Loucy (cell line): ENCODE measurements at regions not wholly inside any gene's neighbourhood (a gene's known extent, or its start where the extent isn't known, plus 50 kb on each side); places are given as distances from the start of the nearest gene placed in this dataset.

Source experiments
- H2AFZ ChIP-seq: fragments of 200-600 bp; sonication (generic); 2 replicates; pipeline ENCODE4 v1.6.0; 2016; ENCODE audit warnings: antibody characterized with exemption, mild to moderate bottlenecking, low read length, moderate library complexity
- H3F3A ChIP-seq: fragments of 200-600 bp; 2 replicates; pipeline ENCODE4 v1.6.0; 2016; ENCODE audit warnings: antibody characterized with exemption, low read depth, mild to moderate bottlenecking
- H3K27me3 ChIP-seq: fragments of 200-600 bp; sonication (generic); 2 replicates; pipeline ENCODE4 v1.6.1; 2014; ENCODE audit warnings: low read length, mild to moderate bottlenecking; ENCODE audit not compliant: insufficient read depth, poor library complexity, severe bottlenecking
- H3K36me3 ChIP-seq: fragments of 200-600 bp; sonication (generic); 2 replicates; pipeline ENCODE4 v1.6.1; 2016; ENCODE audit warnings: low read length; ENCODE audit not compliant: insufficient read depth
- H3K4me1 ChIP-seq: fragments of 200-600 bp; sonication (generic); 2 replicates; pipeline ENCODE4 v1.5.1; 2014; ENCODE audit warnings: low read length, mild to moderate bottlenecking; ENCODE audit not compliant: insufficient read depth, poor library complexity, severe bottlenecking
- H3K4me2 ChIP-seq: fragments of 200-600 bp; sonication (generic); 2 replicates; pipeline ENCODE4 v1.6.0; 2014; ENCODE audit warnings: antibody characterized with exemption, low read length, low read depth, mild to moderate bottlenecking; ENCODE audit not compliant: poor library complexity, severe bottlenecking
- H3K4me3 ChIP-seq: fragments of 200-600 bp; sonication (generic); 2 replicates; pipeline ENCODE4 v1.5.1; 2014; ENCODE audit warnings: low read length, mild to moderate bottlenecking, mixed read lengths; ENCODE audit not compliant: poor library complexity, severe bottlenecking
- H3K79me2 ChIP-seq: fragments of 200-600 bp; sonication (generic); 2 replicates; pipeline ENCODE4 v1.6.1; 2014; ENCODE audit warnings: low read length; ENCODE audit not compliant: insufficient read depth
- H3K9ac ChIP-seq: fragments of 200-600 bp; sonication (generic); 2 replicates; pipeline ENCODE4 v1.6.0; 2014; ENCODE audit warnings: mild to moderate bottlenecking, low read depth, low read length, moderate library complexity; ENCODE audit not compliant: poor library complexity, severe bottlenecking
- H3K9me2 ChIP-seq: fragments of 200-600 bp; sonication (generic); replicated peaks from 2 replicates; pipeline ENCODE4 v1.6.1; 2016; ENCODE audit warnings: low read depth, low read length, mixed read lengths
- H3K9me3 ChIP-seq: fragments of 200-600 bp; sonication (generic); 2 replicates; pipeline ENCODE4 v1.6.1; 2014; ENCODE audit warnings: mild to moderate bottlenecking, antibody characterized with exemption, low read length, low read depth; ENCODE audit not compliant: insufficient read depth
- H4K20me1 ChIP-seq: fragments of 200-600 bp; sonication (generic); 2 replicates; pipeline ENCODE4 v1.6.0; 2014; ENCODE audit warnings: antibody characterized with exemption, low read length, mild to moderate bottlenecking; ENCODE audit not compliant: insufficient read depth, poor library complexity, severe bottlenecking
- EZH2phosphoT487 ChIP-seq: fragments of 200-600 bp; IDR thresholded peaks from 2 replicates; pipeline ENCODE4 v1.6.1; 2018; ENCODE audit warnings: antibody characterized with exemption, mild to moderate bottlenecking, moderate library complexity, borderline replicate concordance
- TF ChIP-seq, protein P1 (sequence below): fragments of 200-600 bp; sonication (generic); conservative IDR thresholded peaks from 2 replicates; pipeline ENCODE4 v1.5.1; 2014; ENCODE audit warnings: mild to moderate bottlenecking, antibody characterized with exemption, low read length

GRCh38 chr2:200180943-200181342 lies 125.5 kb upstream of the SPATS2L start:
- no peak overlapping the region for H3K4me3 ChIP-seq
- no peaks in the 10 kb centered on the region for H3K27me3 ChIP-seq
- no peaks in the 10 kb centered on the region for H3K9me2 ChIP-seq
- no peaks in the 10 kb centered on the region for H3K4me1 ChIP-seq
- no peaks in the 10 kb centered on the region for H3K79me2 ChIP-seq
- no peak overlapping the region for H2AFZ ChIP-seq
- TF ChIP-seq, protein P1, sequence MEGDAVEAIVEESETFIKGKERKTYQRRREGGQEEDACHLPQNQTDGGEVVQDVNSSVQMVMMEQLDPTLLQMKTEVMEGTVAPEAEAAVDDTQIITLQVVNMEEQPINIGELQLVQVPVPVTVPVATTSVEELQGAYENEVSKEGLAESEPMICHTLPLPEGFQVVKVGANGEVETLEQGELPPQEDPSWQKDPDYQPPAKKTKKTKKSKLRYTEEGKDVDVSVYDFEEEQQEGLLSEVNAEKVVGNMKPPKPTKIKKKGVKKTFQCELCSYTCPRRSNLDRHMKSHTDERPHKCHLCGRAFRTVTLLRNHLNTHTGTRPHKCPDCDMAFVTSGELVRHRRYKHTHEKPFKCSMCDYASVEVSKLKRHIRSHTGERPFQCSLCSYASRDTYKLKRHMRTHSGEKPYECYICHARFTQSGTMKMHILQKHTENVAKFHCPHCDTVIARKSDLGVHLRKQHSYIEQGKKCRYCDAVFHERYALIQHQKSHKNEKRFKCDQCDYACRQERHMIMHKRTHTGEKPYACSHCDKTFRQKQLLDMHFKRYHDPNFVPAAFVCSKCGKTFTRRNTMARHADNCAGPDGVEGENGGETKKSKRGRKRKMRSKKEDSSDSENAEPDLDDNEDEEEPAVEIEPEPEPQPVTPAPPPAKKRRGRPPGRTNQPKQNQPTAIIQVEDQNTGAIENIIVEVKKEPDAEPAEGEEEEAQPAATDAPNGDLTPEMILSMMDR, result no peak
- no peak for TF ChIP-seq EZH2phosphoT487
- H3K9ac ChIP-seq, result no peak overlapping the region
- H4K20me1 ChIP-seq, result no peaks in the 10 kb centered on the region
- no peaks in the 10 kb centered on the region for H3K9me3 ChIP-seq
- H3K36me3 ChIP-seq, result no peaks in the 10 kb centered on the region
- H3F3A ChIP-seq, result no peaks in the 10 kb centered on the region
- no peak overlapping the region for H3K4me2 ChIP-seq

- Histone ChIP-seq H3K4me2 (no peak overlapping the region), H3K9ac (no peak overlapping the region), H3K36me3 (no peaks in the 10 kb centered on the region), H3K9me2 (no peaks in the 10 kb centered on the region), H2AFZ (no peak overlapping the region), H3K4me1 (no peaks in the 10 kb centered on the region), H3K9me3 (no peaks in the 10 kb centered on the region), H3K79me2 (no peaks in the 10 kb centered on the region), H3K27me3 (no peaks in the 10 kb centered on the region), H3K4me3 (no peak overlapping the region), H3F3A (no peaks in the 10 kb centered on the region), H4K20me1 (no peaks in the 10 kb centered on the region)
- TF ChIP-seq EZH2phosphoT487, result no peak
- TF ChIP-seq, protein P1, result no peak
These were observed 124.7 kb upstream of the SPATS2L start for GRCh38 chr2:200181755-200182154.

DNA sequence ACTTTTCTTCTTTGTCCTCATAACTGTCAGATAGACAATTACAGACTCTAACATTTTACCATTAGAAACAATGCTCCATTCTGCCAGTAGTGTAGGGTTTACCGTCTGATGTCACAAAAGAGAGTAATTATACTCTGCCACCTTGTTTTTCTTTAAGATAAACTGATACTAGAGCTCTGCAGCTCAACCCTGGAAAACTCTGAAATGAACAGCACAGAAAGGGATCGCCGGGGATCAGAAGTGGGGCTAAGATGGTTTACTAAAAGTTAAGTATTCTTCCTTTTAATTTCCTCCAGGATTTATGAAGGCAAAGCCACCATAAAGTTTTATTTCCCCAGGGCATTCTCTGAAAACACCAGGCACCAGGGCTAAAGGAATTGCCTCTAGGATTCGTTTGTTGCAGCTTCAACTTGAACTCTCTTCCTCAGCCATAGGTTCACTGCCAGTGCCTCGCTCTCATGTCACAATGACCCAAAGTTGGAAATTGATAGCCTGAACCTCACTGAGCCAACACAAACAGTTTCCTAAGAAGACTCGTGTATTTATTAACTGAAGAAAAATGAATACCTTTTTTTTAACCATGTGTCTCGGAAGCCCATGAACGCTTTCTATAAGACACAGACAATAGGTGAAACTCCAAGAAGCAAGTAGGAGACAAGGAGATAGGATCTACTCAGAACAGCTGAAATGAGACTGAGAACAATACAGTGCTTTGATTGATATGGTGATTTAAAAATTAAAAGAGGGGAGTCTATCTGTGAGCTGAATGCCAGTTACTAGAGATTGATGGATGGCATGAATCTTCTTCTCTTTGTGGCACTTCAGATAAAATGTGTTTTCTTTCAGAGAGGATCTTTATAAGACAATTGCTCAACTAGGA lies 121.5 kb upstream of the SPATS2L start:
- TF ChIP-seq, protein P1, result no peak
- TF ChIP-seq EZH2phosphoT487, result no peak
- Histone ChIP-seq H3K36me3 (no peaks in the 10 kb centered on the region), H3K79me2 (no peaks in the 10 kb centered on the region), H3F3A (no peaks in the 10 kb centered on the region), H3K9ac (no peak overlapping the region), H3K4me2 (no peak overlapping the region), H2AFZ (no peak overlapping the region), H3K9me3 (no peaks in the 10 kb centered on the region), H4K20me1 (no peaks in the 10 kb centered on the region), H3K27me3 (no peaks in the 10 kb centered on the region), H3K9me2 (no peaks in the 10 kb centered on the region), H3K4me1 (peaks cover 2% of the 10 kb centered on the region), H3K4me3 (no peak overlapping the region)
